Gastroesophageal sphincter (tissue), 3 donors: ENCODE measurements at regions not wholly inside any gene's neighbourhood (a gene's known extent, or its start where the extent isn't known, plus 50 kb on each side); places are given as distances from the start of the nearest gene placed in this dataset.

ENCODE experiments used
- CTCF ChIP-seq, 4 experiments: fragments of 200-600 bp in 2 of 4; fragments of 450-650 bp in 2 of 4; sonication (generic) in 1 of 4; IDR thresholded peaks; one replicate each; pipeline ENCODE4 v1.5.1; 2017 to 2019; ENCODE audit warnings: antibody characterized with exemption in 4 of 4, mild to moderate bottlenecking in 2 of 4, moderate library complexity in 2 of 4
- EP300 ChIP-seq: sonication (generic); formaldehyde crosslinking; IDR thresholded peaks from one replicate; pipeline ENCODE4 v1.6.1; 2017; ENCODE audit warnings: antibody characterized with exemption, mild to moderate bottlenecking
- POLR2A ChIP-seq, 2 donors: fragments of 450-650 bp; IDR thresholded peaks; one replicate each; pipeline ENCODE4 v1.6.1; 2017; ENCODE audit warnings: antibody characterized with exemption in 2 of 2, mild to moderate bottlenecking in 2 of 2, moderate library complexity in 1 of 2
- POLR2AphosphoS5 ChIP-seq: sonication (generic); formaldehyde crosslinking; IDR thresholded peaks from one replicate; pipeline ENCODE4 v1.6.1; 2017; ENCODE audit warnings: antibody characterized with exemption

DNA sequence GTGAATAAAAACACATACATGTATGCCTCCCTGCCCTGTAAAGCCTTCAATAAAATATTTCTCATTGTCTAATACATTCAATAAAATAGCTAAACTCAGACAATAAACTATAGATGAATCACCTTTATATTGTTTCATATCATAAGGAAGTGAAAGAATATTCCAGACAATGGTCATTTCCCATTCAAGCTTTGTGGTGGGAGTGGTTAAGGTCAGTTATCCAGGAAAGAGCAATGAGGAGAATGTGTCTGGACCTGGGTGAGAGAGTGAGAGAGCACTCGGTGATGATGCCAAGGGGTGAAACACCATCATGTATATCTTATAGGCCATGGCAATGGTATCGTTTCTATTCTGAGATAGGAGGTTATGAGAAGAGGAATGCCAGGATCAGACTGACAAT, 197.8 kb downstream of the PDHA2 start:
- TF ChIP-seq CTCF (IDR thresholded peaks at IDR 0.05) (no peak), POLR2A (IDR thresholded peaks at IDR 0.05) (no peak), POLR2AphosphoS5 (no peak), EP300 (no peak)
